NT2/D1 (cell line): ENCODE measurements at regions not wholly inside any gene's neighbourhood (a gene's known extent, or its start where the extent isn't known, plus 50 kb on each side); places are given as distances from the start of the nearest gene placed in this dataset.

ENCODE experiments used
- YY1 ChIP-seq: IDR thresholded peaks from 2 replicates; pipeline ENCODE4 v1.6.1; 2011; ENCODE audit not compliant: insufficient read length, insufficient read depth
- ZNF274 ChIP-seq: IDR thresholded peaks from 2 replicates; pipeline ENCODE4 v1.6.1; 2011; ENCODE audit warnings: mild to moderate bottlenecking, low read depth, low read length

DNA sequence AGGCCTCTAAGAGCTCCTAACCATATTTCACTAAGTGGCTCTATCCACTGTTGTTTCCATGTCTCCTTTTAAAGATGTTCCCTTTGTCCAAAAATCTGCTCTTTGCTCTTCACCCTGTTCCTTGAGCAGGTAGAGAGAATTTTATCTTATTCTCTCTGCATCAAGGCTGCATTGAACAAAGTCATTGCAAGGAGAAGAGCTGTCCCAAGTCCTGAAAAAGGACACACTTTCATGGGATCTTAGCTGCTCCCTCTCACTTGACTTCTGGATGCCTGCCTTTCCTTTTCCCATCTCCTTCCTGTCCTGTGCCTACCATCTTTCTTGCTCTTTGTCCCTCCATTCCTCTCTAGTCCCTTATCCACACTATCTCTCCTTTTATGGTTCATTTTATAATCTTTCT, 235.2 kb upstream of the THSD7B start:
- TF ChIP-seq ZNF274 (no peak), YY1 (no peak)
